ENCODE measurements at regions not wholly inside any gene's neighbourhood (a gene's known extent, or its start where the extent isn't known, plus 50 kb on each side); places are given as distances from the start of the nearest gene placed in this dataset.

DNA sequence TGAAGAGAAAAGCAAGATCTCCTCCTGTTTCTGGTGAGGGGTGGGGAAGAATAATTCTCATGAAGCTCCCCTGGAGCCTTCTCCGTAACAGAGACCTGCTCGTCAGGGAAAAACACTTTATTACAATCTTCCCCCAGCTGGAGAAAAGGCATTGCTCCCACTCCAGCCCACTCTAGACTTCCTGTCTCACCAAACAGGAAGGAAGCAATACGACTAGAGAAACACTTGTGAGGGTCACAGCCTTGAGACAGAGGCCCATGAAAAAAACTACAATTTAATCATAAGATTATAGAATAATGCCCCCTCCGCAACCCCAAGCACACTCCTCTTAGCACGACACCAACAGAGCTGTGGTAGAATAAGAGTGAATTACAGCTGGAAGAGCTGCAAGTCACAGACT lies 197.2 kb upstream of the S1PR3 start:
- ChIA-PET CTCF (no interaction called here), POLR2A (no interaction called here)
- Histone ChIP-seq H3K4me3 (ENCODE audit: low read depth, low read length) (no peak overlapping the region), H3K36me3 (ENCODE audit: control insufficient read depth, insufficient read depth, low read length) (no peaks in the 10 kb centered on the region), H3K27me3 (ENCODE audit: control insufficient read depth, insufficient read depth, low read length) (no peaks in the 10 kb centered on the region)
- TF ChIP-seq, protein P1, sequence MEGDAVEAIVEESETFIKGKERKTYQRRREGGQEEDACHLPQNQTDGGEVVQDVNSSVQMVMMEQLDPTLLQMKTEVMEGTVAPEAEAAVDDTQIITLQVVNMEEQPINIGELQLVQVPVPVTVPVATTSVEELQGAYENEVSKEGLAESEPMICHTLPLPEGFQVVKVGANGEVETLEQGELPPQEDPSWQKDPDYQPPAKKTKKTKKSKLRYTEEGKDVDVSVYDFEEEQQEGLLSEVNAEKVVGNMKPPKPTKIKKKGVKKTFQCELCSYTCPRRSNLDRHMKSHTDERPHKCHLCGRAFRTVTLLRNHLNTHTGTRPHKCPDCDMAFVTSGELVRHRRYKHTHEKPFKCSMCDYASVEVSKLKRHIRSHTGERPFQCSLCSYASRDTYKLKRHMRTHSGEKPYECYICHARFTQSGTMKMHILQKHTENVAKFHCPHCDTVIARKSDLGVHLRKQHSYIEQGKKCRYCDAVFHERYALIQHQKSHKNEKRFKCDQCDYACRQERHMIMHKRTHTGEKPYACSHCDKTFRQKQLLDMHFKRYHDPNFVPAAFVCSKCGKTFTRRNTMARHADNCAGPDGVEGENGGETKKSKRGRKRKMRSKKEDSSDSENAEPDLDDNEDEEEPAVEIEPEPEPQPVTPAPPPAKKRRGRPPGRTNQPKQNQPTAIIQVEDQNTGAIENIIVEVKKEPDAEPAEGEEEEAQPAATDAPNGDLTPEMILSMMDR (IDR thresholded peaks at IDR 0.05; ENCODE audit: insufficient read depth, low read depth, low read length): no peak
- DNase-seq (ENCODE audit: low read depth): no peak

DNA sequence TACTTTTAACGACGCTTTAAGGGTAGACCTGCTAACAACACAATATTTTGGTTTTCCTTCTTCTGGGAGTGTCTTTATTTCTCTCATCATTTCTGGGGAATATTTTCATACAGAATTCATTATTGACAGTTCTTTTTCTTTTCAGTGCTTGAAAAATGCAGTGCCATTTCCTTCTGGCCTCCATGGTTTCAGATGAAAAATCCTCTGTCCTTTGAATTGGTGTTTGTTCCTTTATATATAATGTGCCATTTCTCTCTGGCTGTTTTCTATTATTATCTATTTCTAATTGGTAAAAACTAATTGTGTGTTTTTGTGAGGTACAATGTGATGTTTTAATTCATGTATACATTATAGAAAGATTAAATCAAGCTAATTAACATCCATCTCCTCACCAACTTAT lies 194.3 kb upstream of the S1PR3 start:
- ChIA-PET POLR2A (no interaction called here), CTCF (no interaction called here)
- Histone ChIP-seq H3K4me3 (ENCODE audit: low read depth, low read length) (no peak overlapping the region), H3K27me3 (ENCODE audit: control insufficient read depth, insufficient read depth, low read length) (no peaks in the 10 kb centered on the region), H3K36me3 (ENCODE audit: control insufficient read depth, insufficient read depth, low read length) (no peaks in the 10 kb centered on the region)
- no peak for DNase-seq (ENCODE audit: low read depth)
- TF ChIP-seq, protein P1 (IDR thresholded peaks at IDR 0.05; ENCODE audit: insufficient read depth, low read depth, low read length): no peak

DNA sequence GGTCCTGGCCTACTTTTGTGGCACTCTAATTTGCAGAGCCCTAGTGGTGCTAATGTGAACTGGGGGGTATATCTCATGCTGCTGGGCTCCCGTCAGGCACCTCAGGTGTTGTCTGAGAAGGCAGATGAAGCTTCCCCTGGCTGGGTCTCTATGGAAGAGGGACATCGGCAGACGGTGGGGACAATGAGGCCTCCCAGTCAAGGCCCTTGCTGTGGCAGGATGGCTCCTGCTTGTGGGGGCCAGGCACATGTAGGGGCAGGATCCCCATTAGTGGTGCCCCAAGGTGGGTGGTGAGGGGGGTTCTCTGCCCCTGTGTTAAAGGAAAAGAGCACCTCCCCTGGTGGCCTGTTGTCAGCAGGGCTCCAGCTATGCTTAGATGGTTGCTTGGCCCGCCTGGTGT lies 192.8 kb upstream of the S1PR3 start:
- CTCF ChIA-PET: interaction anchor here (1.5 kb wide), 1 partner anchor 17 kb away, joined by 4 read pairs; no protein-coding TSS in a partner anchor
- no peaks in the 10 kb centered on the region for H3K36me3 ChIP-seq (ENCODE audit: control insufficient read depth, insufficient read depth, low read length)

DNA sequence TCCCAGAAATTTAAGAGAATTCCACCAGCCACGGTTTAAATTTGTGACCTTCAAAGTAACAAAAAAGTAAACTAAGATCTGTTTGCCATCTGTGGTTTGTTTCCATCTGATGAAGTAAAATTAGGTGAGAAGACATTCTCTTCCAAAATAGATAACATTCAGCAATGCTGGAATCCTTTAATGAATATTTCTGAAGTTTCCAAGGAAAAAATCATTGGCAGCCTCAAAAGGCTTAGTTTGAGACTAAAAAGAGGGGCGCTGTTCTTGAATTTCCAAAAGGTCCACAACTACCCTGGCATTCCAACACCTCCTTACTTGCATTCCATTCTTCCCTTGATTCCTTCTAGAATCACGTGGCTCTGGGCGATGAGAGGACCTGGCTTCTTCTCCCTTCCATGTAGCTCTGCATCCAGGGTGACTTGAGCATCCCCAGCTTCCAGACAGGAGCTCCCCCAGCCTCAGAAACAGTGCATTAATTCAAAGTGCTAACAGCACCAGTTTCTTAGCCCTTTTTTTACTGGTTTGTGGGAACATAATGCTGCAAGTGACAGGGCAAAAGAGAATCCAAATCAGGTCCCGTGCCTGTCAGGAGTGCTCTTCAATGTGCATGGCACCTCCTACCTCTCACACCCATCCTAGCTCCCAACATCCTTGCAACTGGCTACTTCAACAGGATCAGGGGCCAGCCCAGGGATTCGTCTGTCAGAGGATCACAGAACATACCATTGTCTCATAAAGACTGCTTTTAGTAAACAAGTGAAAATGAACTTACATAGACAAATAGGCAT lies 191.5 kb upstream of the S1PR3 start:
- CTCF ChIA-PET: interaction anchor here (0.7 kb wide), 1 partner anchor 97 kb away, joined by 4 read pairs; no protein-coding TSS in a partner anchor
- H3K4me3 ChIP-seq (ENCODE audit: low read depth, low read length): no peak overlapping the region
- POLR2A ChIA-PET: no interaction called here
- no peak for DNase-seq (ENCODE audit: low read depth)
- TF ChIP-seq, protein P1 (IDR thresholded peaks at IDR 0.05; ENCODE audit: insufficient read depth, low read depth, low read length): no peak
- H3K27me3 ChIP-seq (ENCODE audit: control insufficient read depth, insufficient read depth, low read length): no peaks in the 10 kb centered on the region
- H3K36me3 ChIP-seq (ENCODE audit: control insufficient read depth, insufficient read depth, low read length): no peaks in the 10 kb centered on the region

More for the DNA sequence above, 192.8 kb upstream of the S1PR3 start:
- TF ChIP-seq, protein P1 (IDR thresholded peaks at IDR 0.05; ENCODE audit: insufficient read depth, low read depth, low read length): no peak
- Histone ChIP-seq H3K4me3 (ENCODE audit: low read depth, low read length) (no peak overlapping the region), H3K27me3 (ENCODE audit: control insufficient read depth, insufficient read depth, low read length) (no peaks in the 10 kb centered on the region)
- no peak for DNase-seq (ENCODE audit: low read depth)
- POLR2A ChIA-PET: no interaction called here

DNA sequence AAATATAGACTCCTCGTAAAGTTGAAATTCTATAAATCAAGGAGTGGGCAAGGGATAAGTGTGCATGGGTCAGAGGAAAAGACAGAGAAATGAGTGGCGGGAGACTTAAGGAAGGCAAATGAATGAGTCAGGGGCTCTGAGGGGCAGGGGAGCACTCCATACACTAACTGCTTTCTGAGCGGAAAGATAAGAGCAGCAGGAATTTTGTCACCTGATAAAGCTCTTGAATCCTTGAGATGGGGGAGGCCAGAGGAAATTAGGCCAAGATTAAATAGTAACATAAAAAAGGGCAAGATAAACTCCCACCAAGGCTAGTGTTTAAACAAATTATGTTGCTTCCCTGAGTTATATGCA lies 191.0 kb upstream of the S1PR3 start:
- no peak for DNase-seq (ENCODE audit: low read depth)
- POLR2A ChIA-PET: no interaction called here
- H3K27me3 ChIP-seq (ENCODE audit: control insufficient read depth, insufficient read depth, low read length): no peaks in the 10 kb centered on the region
- no peaks in the 10 kb centered on the region for H3K36me3 ChIP-seq (ENCODE audit: control insufficient read depth, insufficient read depth, low read length)
- CTCF ChIA-PET: interaction anchor here (0.7 kb wide), 1 partner anchor 97 kb away, joined by 4 read pairs; no protein-coding TSS in a partner anchor
- no peak overlapping the region for H3K4me3 ChIP-seq (ENCODE audit: low read depth, low read length)
- TF ChIP-seq, protein P1 (IDR thresholded peaks at IDR 0.05; ENCODE audit: insufficient read depth, low read depth, low read length): no peak

Data from BJ (cell line).